NCI-H446 (cell line): ENCODE measurements at regions not wholly inside any gene's neighbourhood (a gene's known extent, or its start where the extent isn't known, plus 50 kb on each side); places are given as distances from the start of the nearest gene placed in this dataset.
"Not testable (repeated sequence)": the region's sequence is repeated elsewhere in the genome, so short reads cannot be mapped to it uniquely, and the experiment has no call there.

ENCODE experiments used
- DNase-seq, 2 experiments: peaks; one replicate each; lab custom pipeline; 2025; lab: John Stamatoyannopoulos, UW

- no peak for DNase-seq
Measured at GRCh38 chr3:197407053-197407452, 108.6 kb upstream of the DLG1 start.

- no peak for DNase-seq
Measured at GRCh38 chr3:197406266-197406665, 107.9 kb upstream of the DLG1 start.

- DNase-seq: no peak
Measured at GRCh38 chr3:197404754-197405153, 106.3 kb upstream of the DLG1 start.

- no peak for DNase-seq
Measured at GRCh38 chr3:197404030-197404429, 105.6 kb upstream of the DLG1 start.

GRCh38 chr3:197402401-197402800 is 104.0 kb upstream of the DLG1 start:
- not testable (repeated sequence) for DNase-seq

DNA sequence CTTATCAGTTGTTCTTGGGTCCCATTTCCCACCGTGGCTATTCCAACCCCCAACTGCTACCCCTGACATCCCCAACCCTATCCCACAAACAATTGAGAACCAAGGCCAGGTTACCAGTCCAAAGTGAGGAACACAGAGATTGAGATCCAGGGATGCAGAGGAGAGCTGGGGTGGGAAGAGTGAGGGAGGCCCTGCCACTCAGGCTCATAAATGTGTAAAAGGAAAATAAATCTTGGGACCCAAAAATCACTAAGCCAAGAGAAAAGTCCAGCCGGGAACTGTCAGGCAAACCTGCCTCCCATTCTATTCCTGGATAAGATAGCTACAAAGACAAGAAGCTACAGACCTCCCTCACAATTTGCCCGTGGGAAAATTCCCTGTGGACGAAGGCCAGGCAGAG is 101.1 kb upstream of the DLG1 start:
- no peak for DNase-seq

DNA sequence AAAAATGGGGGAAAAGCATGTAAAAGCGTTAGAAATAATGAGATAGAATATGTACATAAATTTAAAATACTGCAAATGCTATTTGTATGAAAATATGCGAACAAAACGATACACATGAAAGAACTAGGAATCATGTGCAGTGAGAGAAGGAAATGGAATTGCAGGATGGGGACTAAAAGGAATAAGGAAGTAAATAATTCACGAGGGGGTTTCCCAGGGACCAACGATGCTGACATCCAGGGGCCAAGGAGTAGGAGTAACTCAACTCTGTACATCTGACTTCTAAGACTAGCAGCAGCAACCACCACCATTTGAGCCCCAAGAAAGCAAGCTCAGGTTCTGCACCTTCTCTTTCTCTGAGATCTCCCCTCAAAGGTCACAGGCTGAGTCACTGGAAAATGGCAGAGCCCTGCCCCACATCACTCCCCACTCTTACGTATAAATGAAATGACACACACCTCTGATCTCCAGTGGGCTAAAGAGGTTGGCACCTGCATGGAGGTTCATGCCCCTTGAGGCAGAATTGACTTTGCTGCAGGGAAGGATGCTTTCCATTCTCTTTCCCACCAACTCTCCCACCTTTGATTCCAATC is 100.0 kb upstream of the DLG1 start:
- no peak for DNase-seq

DNA sequence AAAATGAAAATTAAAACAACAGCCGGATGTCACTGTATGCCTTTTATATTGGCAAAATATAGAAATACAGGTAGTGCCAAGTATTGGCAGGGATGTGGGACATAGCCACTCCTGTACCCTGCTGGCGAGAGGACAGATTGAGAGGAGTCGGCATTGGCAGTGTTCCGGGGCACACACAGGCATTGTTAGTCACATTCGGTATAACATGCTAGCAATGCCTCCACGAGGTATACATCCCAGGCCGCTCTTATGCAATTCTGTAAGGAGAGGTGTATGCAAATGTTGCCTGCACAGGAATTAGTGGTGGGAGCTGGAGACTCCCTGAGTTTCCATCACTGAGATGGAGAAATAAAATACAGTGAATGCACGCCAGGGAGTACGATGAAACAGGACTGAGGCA is 99.4 kb upstream of the DLG1 start:
- no peak for DNase-seq

DNA sequence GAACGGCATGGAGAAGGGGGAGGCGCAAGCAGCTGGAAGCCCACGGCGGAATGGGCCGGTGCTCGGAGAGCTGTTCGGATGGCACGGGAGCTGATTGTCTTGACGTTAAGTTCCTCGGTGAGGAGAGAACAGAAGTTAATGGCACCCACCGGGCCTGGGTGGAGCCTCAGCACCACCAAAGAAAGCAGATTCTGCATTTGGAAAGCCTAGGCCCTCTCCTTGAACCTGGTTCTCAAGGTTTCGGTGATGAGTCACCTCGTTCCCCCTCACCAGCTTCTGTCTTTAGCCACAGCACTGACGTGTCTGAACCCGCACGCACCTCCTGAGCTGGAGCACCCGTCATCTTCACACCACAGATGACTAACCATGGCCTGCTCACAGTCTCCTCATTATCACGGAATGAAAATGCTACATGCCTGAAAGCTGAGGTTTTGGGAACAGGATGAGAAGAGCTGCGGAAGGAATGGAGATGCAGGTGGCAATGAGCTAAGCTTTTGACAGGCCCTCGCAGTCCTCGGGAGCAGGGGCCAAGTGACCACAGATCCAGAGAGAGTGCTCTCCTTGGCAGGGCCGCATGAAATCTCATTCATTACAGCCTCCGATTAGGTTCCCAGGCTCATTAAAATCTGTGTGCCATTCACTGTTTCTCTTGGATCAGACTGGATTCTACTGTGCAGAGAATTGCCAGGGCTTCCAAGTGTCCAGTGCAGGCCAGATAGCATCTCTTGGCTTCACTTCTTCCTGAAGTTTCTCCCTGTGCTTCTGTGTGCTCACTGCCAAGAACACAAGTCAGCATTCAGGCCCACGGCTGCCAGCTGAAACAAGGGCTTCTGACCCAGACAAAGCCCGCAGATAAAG is 96.3 kb upstream of the DLG1 start:
- no peak for DNase-seq

DNA sequence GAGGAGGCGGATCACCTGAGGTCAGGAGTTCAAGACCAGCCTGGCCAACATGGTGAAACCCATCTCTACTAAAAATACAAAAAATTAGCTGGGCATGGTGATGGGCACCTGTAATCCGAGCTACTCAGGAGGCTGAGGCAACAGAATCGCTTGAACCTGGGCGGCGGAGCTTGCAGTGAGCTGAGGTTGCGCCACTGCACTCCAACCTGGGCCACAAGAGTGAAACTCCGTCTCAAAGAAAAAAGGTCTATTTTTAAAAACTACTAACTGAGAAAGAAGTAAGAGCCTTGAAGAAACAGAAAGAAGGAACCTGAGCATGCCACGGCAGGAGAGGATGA is 95.7 kb upstream of the DLG1 start:
- DNase-seq: not testable (repeated sequence)

DNA sequence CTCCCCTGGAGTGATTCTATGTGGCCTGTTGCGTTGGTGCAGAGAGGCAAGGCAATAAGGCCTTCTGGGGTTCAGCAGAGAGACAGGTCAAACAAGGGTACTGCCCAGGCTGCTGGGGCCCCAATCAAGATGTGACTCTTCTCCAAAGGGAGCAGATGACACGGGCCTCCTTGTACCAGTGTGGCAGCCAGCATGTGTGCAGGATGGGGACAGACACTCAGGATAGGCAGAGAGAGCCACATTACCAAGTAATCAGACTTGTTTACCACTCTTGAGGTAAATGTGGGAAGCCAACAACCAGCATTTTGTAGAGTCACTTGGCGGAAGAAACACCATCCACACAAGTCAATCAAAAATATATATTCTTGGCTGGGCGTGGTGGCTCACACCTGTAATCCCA is 95.3 kb upstream of the DLG1 start:
- no peak for DNase-seq

DNA sequence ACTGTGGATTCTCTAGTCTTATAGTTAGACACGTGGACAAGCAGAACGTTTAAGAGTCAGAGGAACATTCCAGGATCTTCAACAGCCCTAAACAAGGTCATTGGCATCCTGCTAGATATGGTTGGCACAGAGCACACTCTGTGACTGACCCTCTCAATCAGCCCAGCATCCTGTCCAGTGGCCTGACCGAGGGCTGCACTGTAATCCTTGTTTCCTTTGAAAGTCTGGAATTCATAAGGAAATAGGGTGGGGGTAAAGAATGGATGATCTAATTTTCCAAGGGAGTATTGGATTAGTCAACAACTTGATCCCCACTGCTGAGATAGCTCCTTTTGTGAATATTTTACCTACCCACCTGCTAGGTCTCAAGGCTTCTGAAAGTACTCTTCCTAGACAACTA is 94.5 kb upstream of the DLG1 start:
- DNase-seq: no peak

- no peak for DNase-seq
Measured at GRCh38 chr3:197381371-197381770, 83.0 kb upstream of the DLG1 start.

GRCh38 chr3:197380786-197381185 is 82.4 kb upstream of the DLG1 start:
- DNase-seq: no peak

GRCh38 chr3:197378985-197379718 is 80.7 kb upstream of the DLG1 start:
- no peak for DNase-seq

GRCh38 chr3:197376735-197377555 is 78.5 kb upstream of the DLG1 start:
- DNase-seq: peak; percentile 87 to 95

DNA sequence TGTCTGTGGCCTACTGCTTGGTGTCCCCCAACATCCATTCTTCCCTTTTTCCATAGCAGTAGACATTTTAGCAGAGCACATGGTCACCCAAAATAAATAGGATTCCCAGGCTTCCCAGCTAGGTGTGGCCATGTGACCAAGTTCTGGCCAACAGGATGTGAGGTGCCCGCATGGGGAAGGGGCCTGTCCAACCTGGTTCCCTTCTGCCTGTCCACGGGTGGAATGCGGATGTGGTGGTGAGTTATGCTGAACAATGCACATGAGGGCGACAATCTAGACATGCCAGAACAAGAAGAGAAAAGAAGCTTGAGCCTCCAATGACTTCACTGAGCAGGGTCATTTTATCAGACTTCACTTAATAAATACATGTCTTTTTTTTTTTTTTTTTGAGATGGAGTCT is 77.6 kb upstream of the DLG1 start:
- no peak for DNase-seq

DNA sequence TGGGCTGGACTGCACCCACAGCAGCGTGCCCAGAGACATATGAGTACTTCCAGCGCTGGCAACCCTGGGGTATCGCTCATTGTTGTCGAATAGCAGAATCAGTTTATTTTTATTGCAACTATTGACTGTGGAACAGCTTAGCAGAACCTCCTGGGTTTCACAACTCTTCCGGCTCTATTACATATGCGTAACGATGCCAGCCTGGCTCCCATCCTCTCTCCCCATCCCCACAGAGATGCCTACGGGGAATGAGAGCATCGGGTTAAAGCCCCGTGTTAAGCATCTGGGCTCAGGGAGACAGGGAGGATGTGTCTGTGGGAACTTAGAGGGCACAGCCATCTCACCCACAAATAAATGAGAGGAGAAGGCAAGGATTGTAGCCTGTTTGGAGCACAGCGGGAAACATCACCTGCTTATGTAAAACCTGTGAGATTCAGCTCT is 76.6 kb upstream of the DLG1 start:
- no peak for DNase-seq

- DNase-seq: no peak
Measured at GRCh38 chr3:197373096-197373495, 74.7 kb upstream of the DLG1 start.

DNA sequence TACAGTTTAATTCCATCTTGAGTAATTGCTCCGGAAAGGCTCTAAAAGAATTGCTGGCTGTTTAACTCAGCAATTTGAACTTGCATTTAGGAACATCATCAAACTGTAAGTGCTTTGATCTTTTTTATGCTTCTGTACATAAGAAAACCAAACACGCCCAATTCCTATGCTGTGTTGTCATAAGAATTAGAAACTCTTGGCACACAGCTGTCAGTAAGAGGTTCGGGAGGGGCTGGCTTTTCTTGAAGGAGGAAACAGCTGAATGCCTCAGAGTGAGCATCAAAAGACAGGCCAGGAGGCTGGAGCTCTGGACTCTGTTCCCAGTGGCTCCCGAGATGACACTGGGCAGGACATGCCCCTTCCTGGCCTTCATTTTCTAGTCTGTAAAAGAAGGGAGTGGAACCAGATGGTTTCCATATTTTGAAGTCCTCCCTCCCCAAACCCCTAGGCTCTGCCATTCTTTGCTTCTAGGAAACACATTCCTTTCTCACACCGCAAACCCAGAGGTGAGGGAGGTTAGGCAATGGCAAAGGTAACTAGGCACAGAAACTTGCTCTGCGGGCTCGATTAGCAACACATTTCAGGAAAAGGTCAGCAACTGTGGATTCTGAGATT is 73.7 kb upstream of the DLG1 start:
- peak in 1 of 2 experiments; percentile 34 for DNase-seq

DNA sequence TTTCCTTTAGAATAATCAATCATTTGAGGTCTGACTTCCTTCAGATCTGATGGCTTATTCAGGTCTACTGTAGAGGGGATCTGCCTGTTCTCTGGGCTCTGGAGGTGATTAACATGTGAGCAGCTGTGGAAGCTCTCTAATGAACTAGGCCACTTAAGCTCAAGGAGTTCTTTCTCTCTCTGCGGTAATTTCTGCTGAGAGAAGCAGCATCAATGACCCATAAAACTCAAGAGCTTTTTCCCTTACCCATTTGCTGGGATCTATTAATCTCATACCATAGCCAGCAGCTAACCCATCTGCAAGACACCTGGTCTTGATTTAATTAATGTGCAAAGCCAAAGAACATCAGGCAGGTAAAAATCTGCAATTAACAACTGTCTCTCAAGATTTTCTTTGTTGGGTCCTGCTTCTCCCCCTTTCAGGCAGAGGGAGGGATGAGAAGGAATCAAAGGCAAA is 73.2 kb upstream of the DLG1 start:
- DNase-seq: no peak

DNA sequence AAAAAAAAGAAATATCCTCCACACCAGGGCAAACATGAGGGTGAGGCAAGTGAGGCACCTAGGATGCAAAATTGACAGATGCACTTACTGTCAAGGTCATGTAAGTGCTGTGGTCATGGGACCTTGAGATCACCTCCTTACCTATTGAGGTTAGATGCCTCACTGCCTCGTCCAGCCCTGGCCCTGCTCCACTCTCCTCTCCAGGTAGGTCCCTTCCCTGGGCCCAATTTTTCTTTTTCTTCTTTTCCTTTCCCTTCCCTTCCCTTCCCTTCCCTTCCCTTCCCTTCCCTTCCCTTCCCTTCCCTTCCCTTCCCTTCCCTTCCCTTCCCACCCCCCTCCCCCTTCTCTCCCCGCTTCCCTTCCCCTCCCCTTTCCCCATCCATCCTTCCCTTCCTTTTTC is 71.1 kb upstream of the DLG1 start:
- no peak for DNase-seq
